Ovary (tissue), 7 donors: ENCODE measurements at regions not wholly inside any gene's neighbourhood (a gene's known extent, or its start where the extent isn't known, plus 50 kb on each side); places are given as distances from the start of the nearest gene placed in this dataset.

Experiments used
- DNase-seq, 5 donors: peaks; one replicate each; pipeline ENCODE4 v3.0.0-alpha.2; 2019 to 2020
- H3K27ac ChIP-seq, 2 donors: fragments of 200-600 bp; one replicate each; pipeline versions ENCODE4 v1.5.1 to v1.8.0; 2019 to 2022
- H3K27me3 ChIP-seq: fragments of 200-600 bp; one replicate; pipeline ENCODE4 v1.8.0; 2022
- H3K36me3 ChIP-seq: fragments of 200-600 bp; sonication (generic); one replicate; pipeline ENCODE4 v1.5.1; 2019
- H3K4me1 ChIP-seq: one replicate; pipeline ENCODE4 v1.8.1; 2013; ENCODE audit warnings: mild to moderate bottlenecking, moderate library complexity; ENCODE audit not compliant: insufficient read depth
- H3K4me3 ChIP-seq: fragments of 200-600 bp; sonication (generic); one replicate; pipeline ENCODE4 v1.5.1; 2017
- H3K9me3 ChIP-seq, 2 donors: fragments of 200-600 bp in 1 of 2; sonication (generic) in 1 of 2; one replicate each; pipeline versions ENCODE4 v1.5.1 to v1.8.1; 2013 to 2019; ENCODE audit warnings: mild to moderate bottlenecking in 1 of 2, moderate library complexity in 1 of 2
- CTCF ChIP-seq, 3 donors: fragments of 450-650 bp in 2 of 3; fragments of 200-600 bp in 1 of 3; IDR thresholded peaks; one replicate each; pipeline versions ENCODE4 v1.5.1 to v1.8.0; 2016 to 2022; ENCODE audit warnings: antibody characterized with exemption in 3 of 3, mild to moderate bottlenecking in 1 of 3
- EP300 ChIP-seq: sonication (generic); formaldehyde crosslinking; IDR thresholded peaks from one replicate; pipeline ENCODE4 v1.6.1; 2017; ENCODE audit warnings: antibody characterized with exemption
- POLR2A ChIP-seq: fragments of 450-650 bp; IDR thresholded peaks from one replicate; pipeline ENCODE4 v1.6.1; 2017; ENCODE audit warnings: antibody characterized with exemption, mild to moderate bottlenecking, moderate library complexity
- WGBS, 3 donors: extraction: QIAGEN DNeasy Blood & Tissue Kit in 1 of 3; methylation state at CpG; one replicate each; pipeline versions ENCODE4 v1.1.5 to v1.1.7; 2013 to 2017; 5-methylcytosine and 5-hydroxymethylcytosine counted together
- intact Hi-C, 4 donors: fragments of 100-400 bp; cut with DNase I; formaldehyde crosslinking; loops; one replicate each; pipeline versions ENCODE4 v1.11.0 to v1.15.1; 2022 to 2023
- donor health status: DM: no; HTN: no; CAD: no; lungs with moderate emphysema.
- donor health status: DM: no; HTN: no; CAD: no.
- donor health status: Bipolar disorder and iron deficiency.
- donor health status: DM: no; HTN: no; CAD: no.
- donor health status: DM: yes; HTN: yes; CAD: no.

- no peak overlapping the region for H3K27ac ChIP-seq
- TF ChIP-seq CTCF (IDR thresholded peaks at IDR 0.05), result no peak
- no peak for TF ChIP-seq POLR2A
- TF ChIP-seq EP300, result no peak
- H3K4me1 ChIP-seq, result peaks cover 2% of the 10 kb centered on the region
- DNase-seq, result no peak
- intact Hi-C loops, result no loop called here
- no peaks in the 10 kb centered on the region for H3K27me3 ChIP-seq
- H3K36me3 ChIP-seq, result no peaks in the 10 kb centered on the region
- WGBS, 3 donors, result 53 to 67% (median 55%) methylated on average over 3 of the region's 3 CpGs
- no peak overlapping the region for H3K4me3 ChIP-seq
- H3K9me3 ChIP-seq, result no peaks in the 10 kb centered on the region
These were observed 120.6 kb downstream of the NAV1 start for GRCh38 chr1:201659572-201659971.

- TF ChIP-seq EP300 (no peak), CTCF (IDR thresholded peaks at IDR 0.05) (no peak), POLR2A (no peak)
- Histone ChIP-seq H3K27me3 (no peaks in the 10 kb centered on the region), H3K36me3 (no peaks in the 10 kb centered on the region), H3K4me1 (peaks cover 2% of the 10 kb centered on the region), H3K27ac (no peak overlapping the region), H3K4me3 (no peak overlapping the region), H3K9me3 (no peaks in the 10 kb centered on the region)
- intact Hi-C loops, result no loop called here
- 82 to 93% (median 86%) methylated on average over 7 of the region's 7 CpGs for WGBS, 3 donors
- DNase-seq, result no peak
These were observed 122.2 kb downstream of the NAV1 start for GRCh38 chr1:201660931-201661822.

- Histone ChIP-seq H3K36me3 (no peaks in the 10 kb centered on the region), H3K27ac (no peak overlapping the region), H3K4me3 (no peak overlapping the region), H3K4me1 (no peaks in the 10 kb centered on the region), H3K9me3 (no peaks in the 10 kb centered on the region), H3K27me3 (no peaks in the 10 kb centered on the region)
- no peak for TF ChIP-seq POLR2A
- no peak for TF ChIP-seq CTCF (IDR thresholded peaks at IDR 0.05)
- TF ChIP-seq EP300, result no peak
- intact Hi-C loops, result no loop called here
- 83 to 92% (median 88%) methylated on average over 8 of the region's 8 CpGs for WGBS, 3 donors
- DNase-seq, result no peak
These were observed 123.0 kb downstream of the NAV1 start for GRCh38 chr1:201661823-201662359.

GRCh38 chr1:201662646-201663045, 123.7 kb downstream of the NAV1 start:
- intact Hi-C loops, result no loop called here
- H3K4me1 ChIP-seq, result no peaks in the 10 kb centered on the region
- no peak for TF ChIP-seq POLR2A
- TF ChIP-seq EP300, result no peak
- no peak for TF ChIP-seq CTCF (IDR thresholded peaks at IDR 0.05)
- no peak overlapping the region for H3K4me3 ChIP-seq
- no peak overlapping the region for H3K27ac ChIP-seq
- WGBS, 3 donors, result 91 to 98% (median 94%) methylated on average over 2 of the region's 2 CpGs
- H3K27me3 ChIP-seq, result no peaks in the 10 kb centered on the region
- no peaks in the 10 kb centered on the region for H3K36me3 ChIP-seq
- no peaks in the 10 kb centered on the region for H3K9me3 ChIP-seq
- DNase-seq, result no peak
